K562 (cell line): ENCODE measurements at regions not wholly inside any gene's neighbourhood (a gene's known extent, or its start where the extent isn't known, plus 50 kb on each side); places are given as distances from the start of the nearest gene placed in this dataset.

Experiments used
- ARNT ChIP-seq, 2 experiments: fragments of 450-650 bp; IDR thresholded peaks; 2 replicates each; pipeline ENCODE4 v1.6.1; 2016; ENCODE audit warnings: mild to moderate bottlenecking in 1 of 2
- CC2D1A ChIP-seq: fragments of 450-650 bp; IDR thresholded peaks from 2 replicates; pipeline ENCODE4 v1.6.1; 2017; ENCODE audit warnings: mild to moderate bottlenecking
- CREM ChIP-seq: IDR thresholded peaks from 2 replicates; pipeline ENCODE4 v1.6.1; 2014; ENCODE audit warnings: antibody characterized with exemption, low read depth
- ELF4 ChIP-seq: fragments of 450-650 bp; formaldehyde crosslinking; IDR thresholded peaks from 2 replicates; pipeline ENCODE4 v1.4.0; 2022; ENCODE audit warnings: missing genetic modification characterization
- FOXK1 ChIP-seq: sonication (generic); formaldehyde crosslinking; IDR thresholded peaks from 2 replicates; pipeline ENCODE4 v1.8.0; 2022; ENCODE audit warnings: missing genetic modification reagents, mild to moderate bottlenecking, borderline replicate concordance
- GABPA ChIP-seq: fragments of 200-800 bp; sonication (Bioruptor generic); conservative IDR thresholded peaks from 2 replicates; pipeline ENCODE4 v1.6.1; 2016; ENCODE audit warnings: low read depth, missing genetic modification characterization, missing compliant biosample characterization
- GATA2 ChIP-seq: sonication (generic); formaldehyde crosslinking; IDR thresholded peaks from 2 replicates; pipeline ENCODE4 v1.4.0; 2020; ENCODE audit warnings: mild to moderate bottlenecking, missing genetic modification reagents
- HMG20A ChIP-seq: fragments of 450-650 bp; formaldehyde crosslinking; conservative IDR thresholded peaks from 2 replicates; pipeline ENCODE4 v1.4.0; 2020; ENCODE audit warnings: mild to moderate bottlenecking, mixed read lengths
- HNRNPUL1 ChIP-seq: fragments of 200-400 bp; formaldehyde crosslinking; IDR thresholded peaks from 2 replicates; pipeline ENCODE4 v1.6.1; 2017; ENCODE audit warnings: low read length
- KLF10 ChIP-seq: fragments of 250-450 bp; sonication (Bioruptor Pico); IDR thresholded peaks from 2 replicates; pipeline ENCODE4 v1.6.1; 2021; ENCODE audit warnings: matching md5 sums
- MEF2D ChIP-seq: conservative IDR thresholded peaks from 2 replicates; pipeline ENCODE4 v1.6.1; 2016; ENCODE audit warnings: low read depth, missing genetic modification characterization, missing compliant biosample characterization
- PTTG1 ChIP-seq: fragments of 450-650 bp; IDR thresholded peaks from 2 replicates; pipeline ENCODE4 v1.6.1; 2016; ENCODE audit warnings: low read depth, mild to moderate bottlenecking, missing genetic modification characterization, missing compliant biosample characterization
- RAD21 ChIP-seq, 2 experiments: fragments of 250-450 bp in 1 of 2; fragments of 450-650 bp in 1 of 2; sonication (Bioruptor Pico) in 1 of 2; formaldehyde crosslinking in 1 of 2; IDR thresholded peaks in 1 of 2; conservative IDR thresholded peaks in 1 of 2; 2 replicates each; pipeline versions ENCODE4 v1.4.0 to v1.8.0; 2020 to 2022; ENCODE audit warnings: mild to moderate bottlenecking in 2 of 2, moderate library complexity in 1 of 2
- RBM25 ChIP-seq: fragments of 200-400 bp; formaldehyde crosslinking; IDR thresholded peaks from 2 replicates; pipeline ENCODE4 v1.6.1; 2018; ENCODE audit warnings: low read length, low read depth, moderate library complexity; ENCODE audit not compliant: severe bottlenecking
- SIN3A ChIP-seq, 2 experiments: fragments of 150-350 bp in 1 of 2; IDR thresholded peaks; 2 replicates each; pipeline ENCODE4 v1.6.1; 2011 to 2016; ENCODE audit warnings: borderline replicate concordance in 2 of 2, low read depth in 2 of 2, low read length in 2 of 2, mild to moderate bottlenecking in 2 of 2, moderate library complexity in 2 of 2; ENCODE audit not compliant: control insufficient read depth in 1 of 2
- ZFP1 ChIP-seq: fragments of 450-650 bp; formaldehyde crosslinking; IDR thresholded peaks from 2 replicates; pipeline ENCODE4 v1.4.0; 2020; ENCODE audit warnings: mild to moderate bottlenecking, mixed read lengths
- ZNF561 ChIP-seq: fragments of 450-650 bp; formaldehyde crosslinking; conservative IDR thresholded peaks from 2 replicates; pipeline ENCODE4 v1.4.0; 2020; ENCODE audit warnings: mild to moderate bottlenecking, moderate library complexity
- TF ChIP-seq, protein P1 (sequence below), 2 experiments: fragments of 450-650 bp; formaldehyde crosslinking in 1 of 2; IDR thresholded peaks; 2 replicates each; pipeline versions ENCODE4 v1.4.0 to v1.6.1; 2014 to 2020; ENCODE audit warnings: mild to moderate bottlenecking in 2 of 2, borderline replicate concordance in 1 of 2, low read depth in 1 of 2
- TF ChIP-seq, protein P2 (sequence below): sonication (generic); formaldehyde crosslinking; IDR thresholded peaks from 2 replicates; pipeline ENCODE4 v1.8.0; 2023; ENCODE audit warnings: mild to moderate bottlenecking, missing genetic modification reagents

DNA sequence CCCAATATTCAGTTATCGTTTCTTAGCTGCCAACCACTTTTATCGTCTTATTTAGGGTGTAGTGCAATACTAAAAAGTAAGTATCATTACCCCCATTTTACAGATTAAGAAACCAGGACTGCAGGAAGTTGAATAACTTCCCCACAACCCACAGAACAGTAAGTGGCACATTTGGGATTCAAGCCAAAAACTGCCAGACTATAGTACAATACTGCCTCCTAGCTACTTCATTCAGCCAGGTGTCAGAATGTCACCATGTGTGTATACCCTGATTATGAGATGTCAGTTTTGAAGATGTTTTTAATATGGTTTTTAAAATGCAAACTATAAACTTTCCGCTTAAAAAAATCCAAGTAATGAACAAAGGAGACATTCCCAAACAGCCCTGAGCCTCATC, 74.2 kb upstream of the PROK2 start (continued):
- TF ChIP-seq, protein P1, sequence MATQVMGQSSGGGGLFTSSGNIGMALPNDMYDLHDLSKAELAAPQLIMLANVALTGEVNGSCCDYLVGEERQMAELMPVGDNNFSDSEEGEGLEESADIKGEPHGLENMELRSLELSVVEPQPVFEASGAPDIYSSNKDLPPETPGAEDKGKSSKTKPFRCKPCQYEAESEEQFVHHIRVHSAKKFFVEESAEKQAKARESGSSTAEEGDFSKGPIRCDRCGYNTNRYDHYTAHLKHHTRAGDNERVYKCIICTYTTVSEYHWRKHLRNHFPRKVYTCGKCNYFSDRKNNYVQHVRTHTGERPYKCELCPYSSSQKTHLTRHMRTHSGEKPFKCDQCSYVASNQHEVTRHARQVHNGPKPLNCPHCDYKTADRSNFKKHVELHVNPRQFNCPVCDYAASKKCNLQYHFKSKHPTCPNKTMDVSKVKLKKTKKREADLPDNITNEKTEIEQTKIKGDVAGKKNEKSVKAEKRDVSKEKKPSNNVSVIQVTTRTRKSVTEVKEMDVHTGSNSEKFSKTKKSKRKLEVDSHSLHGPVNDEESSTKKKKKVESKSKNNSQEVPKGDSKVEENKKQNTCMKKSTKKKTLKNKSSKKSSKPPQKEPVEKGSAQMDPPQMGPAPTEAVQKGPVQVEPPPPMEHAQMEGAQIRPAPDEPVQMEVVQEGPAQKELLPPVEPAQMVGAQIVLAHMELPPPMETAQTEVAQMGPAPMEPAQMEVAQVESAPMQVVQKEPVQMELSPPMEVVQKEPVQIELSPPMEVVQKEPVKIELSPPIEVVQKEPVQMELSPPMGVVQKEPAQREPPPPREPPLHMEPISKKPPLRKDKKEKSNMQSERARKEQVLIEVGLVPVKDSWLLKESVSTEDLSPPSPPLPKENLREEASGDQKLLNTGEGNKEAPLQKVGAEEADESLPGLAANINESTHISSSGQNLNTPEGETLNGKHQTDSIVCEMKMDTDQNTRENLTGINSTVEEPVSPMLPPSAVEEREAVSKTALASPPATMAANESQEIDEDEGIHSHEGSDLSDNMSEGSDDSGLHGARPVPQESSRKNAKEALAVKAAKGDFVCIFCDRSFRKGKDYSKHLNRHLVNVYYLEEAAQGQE (IDR thresholded peaks at IDR 0.05; ENCODE audit: borderline replicate concordance), result peak; percentile 66; the same call in 1 of the 2 replicates
- TF ChIP-seq, protein P1 (CRISPR knock-in tag; IDR thresholded peaks at IDR 0.05; ENCODE audit: low read depth), result no peak
- TF ChIP-seq HNRNPUL1 (no peak), MEF2D (no peak), ZNF561 (no peak), ARNT (IDR thresholded peaks at IDR 0.05) (no peak), KLF10 (CRISPR knock-in tag) (no peak), GATA2 (CRISPR knock-in tag) (no peak), FOXK1 (CRISPR knock-in tag) (no peak), SIN3A (IDR thresholded peaks at IDR 0.05; ENCODE audit: borderline replicate concordance in 2 of 2, control insufficient read depth in 1 of 2, low read depth in 2 of 2, low read length in 2 of 2) (no peak), ELF4 (no peak), ZFP1 (CRISPR knock-in tag) (no peak), GABPA (peak; percentile 39; the same call in 1 of the 2 replicates), RAD21 (CRISPR knock-in tag; conservative IDR thresholded peaks at IDR 0.05 in 1 of 2, IDR thresholded peaks at IDR 0.05 in 1 of 2) (peak; percentile 77 to 89), CREM (no peak), PTTG1 (tag) (no peak), HMG20A (CRISPR knock-in tag) (no peak), RBM25 (peak; percentile 8), CC2D1A (0 out of 2 replicates have a peak, but pooled peaks have one; percentile 35)
- TF ChIP-seq, protein P2, sequence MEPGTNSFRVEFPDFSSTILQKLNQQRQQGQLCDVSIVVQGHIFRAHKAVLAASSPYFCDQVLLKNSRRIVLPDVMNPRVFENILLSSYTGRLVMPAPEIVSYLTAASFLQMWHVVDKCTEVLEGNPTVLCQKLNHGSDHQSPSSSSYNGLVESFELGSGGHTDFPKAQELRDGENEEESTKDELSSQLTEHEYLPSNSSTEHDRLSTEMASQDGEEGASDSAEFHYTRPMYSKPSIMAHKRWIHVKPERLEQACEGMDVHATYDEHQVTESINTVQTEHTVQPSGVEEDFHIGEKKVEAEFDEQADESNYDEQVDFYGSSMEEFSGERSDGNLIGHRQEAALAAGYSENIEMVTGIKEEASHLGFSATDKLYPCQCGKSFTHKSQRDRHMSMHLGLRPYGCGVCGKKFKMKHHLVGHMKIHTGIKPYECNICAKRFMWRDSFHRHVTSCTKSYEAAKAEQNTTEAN (CRISPR knock-in tag), result no peak
